DOHH2 (cell line): ENCODE measurements at regions not wholly inside any gene's neighbourhood (a gene's known extent, or its start where the extent isn't known, plus 50 kb on each side); places are given as distances from the start of the nearest gene placed in this dataset.

ENCODE experiments used
- H3F3A ChIP-seq: fragments of 200-600 bp; sonication (generic), shearing (Covaris generic); 2 replicates; pipeline ENCODE4 v1.6.0; 2016; ENCODE audit warnings: antibody characterized with exemption, mild to moderate bottlenecking; ENCODE audit not compliant: control insufficient read depth, insufficient read depth
- H3K27ac ChIP-seq: fragments of 200-600 bp; sonication (generic); 2 replicates; pipeline ENCODE4 v1.5.1; 2014; ENCODE audit warnings: low read depth, mild to moderate bottlenecking, low read length, moderate library complexity
- H3K27me3 ChIP-seq: fragments of 200-600 bp; sonication (generic); 2 replicates; pipeline ENCODE4 v1.6.1; 2014; ENCODE audit warnings: mild to moderate bottlenecking, low read length, mixed read lengths; ENCODE audit not compliant: control insufficient read depth
- H3K36me3 ChIP-seq: fragments of 200-600 bp; sonication (generic); 2 replicates; pipeline ENCODE4 v1.6.1; 2014; ENCODE audit warnings: mild to moderate bottlenecking, low read length, moderate library complexity, mixed read lengths; ENCODE audit not compliant: control insufficient read depth
- H3K4me1 ChIP-seq: fragments of 200-600 bp; sonication (generic); 2 replicates; pipeline ENCODE4 v1.6.1; 2014; ENCODE audit warnings: mild to moderate bottlenecking, low read length, mixed read lengths; ENCODE audit not compliant: control insufficient read depth
- H3K4me2 ChIP-seq: fragments of 200-600 bp; sonication (generic); 2 replicates; pipeline ENCODE4 v1.6.0; 2014; ENCODE audit warnings: mild to moderate bottlenecking, low read length, moderate library complexity
- H3K4me3 ChIP-seq: fragments of 200-600 bp; sonication (generic); 2 replicates; pipeline ENCODE4 v1.5.1; 2014; ENCODE audit warnings: mild to moderate bottlenecking, low read length, mixed read lengths
- H3K79me2 ChIP-seq: fragments of 200-600 bp; sonication (generic); 2 replicates; pipeline ENCODE4 v1.6.1; 2014; ENCODE audit warnings: mild to moderate bottlenecking, low read length, mixed read lengths; ENCODE audit not compliant: control insufficient read depth
- H3K9me2 ChIP-seq: fragments of 200-600 bp; sonication (generic); replicated peaks from 2 replicates; pipeline ENCODE4 v1.6.1; 2014; ENCODE audit warnings: mild to moderate bottlenecking, low read length, mixed read lengths; ENCODE audit not compliant: control insufficient read depth
- H3K9me3 ChIP-seq: fragments of 200-600 bp; sonication (generic); 2 replicates; pipeline ENCODE4 v1.6.1; 2014; ENCODE audit warnings: antibody characterized with exemption, low read length, mixed read lengths; ENCODE audit not compliant: control insufficient read depth, insufficient read depth
- H4K20me1 ChIP-seq: fragments of 200-600 bp; sonication (generic); 2 replicates; pipeline ENCODE4 v1.6.0; 2014; ENCODE audit warnings: low read depth, mild to moderate bottlenecking, antibody characterized with exemption, low read length, moderate library complexity; ENCODE audit not compliant: control insufficient read depth, insufficient read depth
- CTCF ChIP-seq: fragments of 200-600 bp; sonication (generic); IDR thresholded peaks from one replicate; pipeline ENCODE4 v1.5.1; 2014; ENCODE audit warnings: antibody characterized with exemption, mild to moderate bottlenecking, low read depth, low read length; ENCODE audit not compliant: poor library complexity, severe bottlenecking
- EZH2phosphoT487 ChIP-seq: fragments of 200-600 bp; sonication (generic); IDR thresholded peaks from 2 replicates; pipeline ENCODE4 v1.6.1; 2017; ENCODE audit warnings: borderline replicate concordance, mild to moderate bottlenecking, antibody characterized with exemption, low read length, moderate library complexity, mixed read lengths

GRCh38 chrY:12343211-12343610, 357.8 kb upstream of the USP9Y start:
- H3K36me3 ChIP-seq, result no peaks in the 10 kb centered on the region

GRCh38 chrY:12348181-12348580, 352.9 kb upstream of the USP9Y start:
- H3F3A ChIP-seq, result no peaks in the 10 kb centered on the region
- no peaks in the 10 kb centered on the region for H4K20me1 ChIP-seq
- no peaks in the 10 kb centered on the region for H3K9me2 ChIP-seq
- no peaks in the 10 kb centered on the region for H3K27me3 ChIP-seq
- no peaks in the 10 kb centered on the region for H3K9me3 ChIP-seq
- no peaks in the 10 kb centered on the region for H3K79me2 ChIP-seq
- no peaks in the 10 kb centered on the region for H3K4me1 ChIP-seq
- H3K27ac ChIP-seq, result no peak overlapping the region
- H3K36me3 ChIP-seq, result no peaks in the 10 kb centered on the region
- H3K4me3 ChIP-seq, result no peak overlapping the region
- H3K4me2 ChIP-seq, result no peak overlapping the region
- TF ChIP-seq CTCF (no peak), EZH2phosphoT487 (no peak)

More at GRCh38 chrY:12343211-12343610, 357.8 kb upstream of the USP9Y start:
- Histone ChIP-seq H3K4me3 (no peak overlapping the region), H3K4me1 (no peaks in the 10 kb centered on the region), H3F3A (no peaks in the 10 kb centered on the region), H3K27me3 (no peaks in the 10 kb centered on the region), H3K27ac (no peak overlapping the region), H3K9me2 (no peaks in the 10 kb centered on the region), H3K79me2 (no peaks in the 10 kb centered on the region), H3K4me2 (no peak overlapping the region), H3K9me3 (no peaks in the 10 kb centered on the region), H4K20me1 (no peaks in the 10 kb centered on the region)
- TF ChIP-seq CTCF (no peak), EZH2phosphoT487 (no peak)

GRCh38 chrY:12357204-12357603, 343.8 kb upstream of the USP9Y start:
- Histone ChIP-seq H3K36me3 (no peaks in the 10 kb centered on the region), H3K9me2 (no peaks in the 10 kb centered on the region), H3K4me1 (no peaks in the 10 kb centered on the region), H3K27ac (no peak overlapping the region), H3K9me3 (no peaks in the 10 kb centered on the region), H4K20me1 (no peaks in the 10 kb centered on the region), H3K27me3 (no peaks in the 10 kb centered on the region), H3K79me2 (no peaks in the 10 kb centered on the region), H3F3A (no peaks in the 10 kb centered on the region), H3K4me2 (no peak overlapping the region), H3K4me3 (no peak overlapping the region)
- TF ChIP-seq EZH2phosphoT487 (no peak), CTCF (no peak)

- no peak overlapping the region for H3K27ac ChIP-seq
- no peak overlapping the region for H3K4me2 ChIP-seq
- TF ChIP-seq CTCF (no peak), EZH2phosphoT487 (no peak)
- H3K4me3 ChIP-seq, result no peak overlapping the region
- H3K9me2 ChIP-seq, result no peaks in the 10 kb centered on the region
- H3K36me3 ChIP-seq, result no peaks in the 10 kb centered on the region
- no peaks in the 10 kb centered on the region for H4K20me1 ChIP-seq
- H3K27me3 ChIP-seq, result no peaks in the 10 kb centered on the region
- H3F3A ChIP-seq, result no peaks in the 10 kb centered on the region
- no peaks in the 10 kb centered on the region for H3K4me1 ChIP-seq
- H3K9me3 ChIP-seq, result no peaks in the 10 kb centered on the region
- H3K79me2 ChIP-seq, result no peaks in the 10 kb centered on the region
Measured at GRCh38 chrY:12357655-12358054, 343.4 kb upstream of the USP9Y start.
